Thyroid gland (tissue), 4 donors: ENCODE measurements at regions not wholly inside any gene's neighbourhood (a gene's known extent, or its start where the extent isn't known, plus 50 kb on each side); places are given as distances from the start of the nearest gene placed in this dataset.

Experiments
- CTCF ChIP-seq, 6 experiments: fragments of 200-600 bp in 3 of 6; fragments of 450-650 bp in 3 of 6; sonication (generic) in 3 of 6; IDR thresholded peaks; one replicate each; pipeline ENCODE4 v1.5.1; 2016 to 2019; ENCODE audit warnings: antibody characterized with exemption in 6 of 6, mild to moderate bottlenecking in 2 of 6, inconsistent platforms in 1 of 6, moderate library complexity in 1 of 6
- POLR2A ChIP-seq, 2 donors: fragments of 450-650 bp; IDR thresholded peaks; one replicate each; pipeline ENCODE4 v1.6.1; 2017; ENCODE audit warnings: antibody characterized with exemption in 2 of 2, mild to moderate bottlenecking in 2 of 2, moderate library complexity in 1 of 2

- TF ChIP-seq CTCF (IDR thresholded peaks at IDR 0.05): peak in 4 of 6 experiments; percentile 6 to 45 (median 34)
- no peak for TF ChIP-seq POLR2A (IDR thresholded peaks at IDR 0.05)
These were observed 213.0 kb downstream of the LMX1A start for GRCh38 chr1:165143437-165144065.
